Right lobe of liver (tissue), 4 donors: ENCODE measurements at regions not wholly inside any gene's neighbourhood (a gene's known extent, or its start where the extent isn't known, plus 50 kb on each side); places are given as distances from the start of the nearest gene placed in this dataset.

Experiments used
- POLR2A ChIP-seq: fragments of 450-650 bp; IDR thresholded peaks from one replicate; pipeline ENCODE4 v1.6.1; 2017; ENCODE audit warnings: antibody characterized with exemption, mild to moderate bottlenecking
- TF ChIP-seq, protein P1 (sequence below), 4 donors: fragments of 200-600 bp in 3 of 4; fragments of 450-650 bp in 1 of 4; IDR thresholded peaks; one replicate each; pipeline versions ENCODE4 v1.5.1 to v1.8.0; 2016 to 2022; ENCODE audit warnings: antibody characterized with exemption in 4 of 4, mild to moderate bottlenecking in 2 of 4
- donor health status: DM: no; HTN: no; CAD: no.
- donor health status: DM: no; HTN: no; CAD: no.
- donor health status: DM: no; HTN: yes; CAD: no.

DNA sequence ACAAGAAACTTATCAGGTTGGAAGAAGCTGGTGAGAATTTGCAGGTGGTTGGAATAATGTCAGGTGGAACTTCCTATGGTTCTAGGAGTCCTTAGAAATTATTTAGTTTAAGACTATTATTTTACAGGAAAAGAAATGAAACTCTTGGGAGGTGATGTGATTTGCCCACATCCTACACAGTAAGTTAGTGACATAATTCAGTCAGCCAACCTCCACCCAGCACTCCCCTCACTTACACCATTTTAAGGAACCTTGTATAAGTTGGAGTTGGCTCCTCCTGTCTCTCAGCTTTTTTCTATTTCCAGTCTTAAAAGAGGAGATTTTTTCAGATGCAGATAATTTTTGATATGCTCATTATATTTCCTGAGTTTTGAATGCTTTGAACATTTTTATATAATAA lies 86.4 kb downstream of the SKA1 start:
- no peak for TF ChIP-seq POLR2A
- TF ChIP-seq, protein P1, sequence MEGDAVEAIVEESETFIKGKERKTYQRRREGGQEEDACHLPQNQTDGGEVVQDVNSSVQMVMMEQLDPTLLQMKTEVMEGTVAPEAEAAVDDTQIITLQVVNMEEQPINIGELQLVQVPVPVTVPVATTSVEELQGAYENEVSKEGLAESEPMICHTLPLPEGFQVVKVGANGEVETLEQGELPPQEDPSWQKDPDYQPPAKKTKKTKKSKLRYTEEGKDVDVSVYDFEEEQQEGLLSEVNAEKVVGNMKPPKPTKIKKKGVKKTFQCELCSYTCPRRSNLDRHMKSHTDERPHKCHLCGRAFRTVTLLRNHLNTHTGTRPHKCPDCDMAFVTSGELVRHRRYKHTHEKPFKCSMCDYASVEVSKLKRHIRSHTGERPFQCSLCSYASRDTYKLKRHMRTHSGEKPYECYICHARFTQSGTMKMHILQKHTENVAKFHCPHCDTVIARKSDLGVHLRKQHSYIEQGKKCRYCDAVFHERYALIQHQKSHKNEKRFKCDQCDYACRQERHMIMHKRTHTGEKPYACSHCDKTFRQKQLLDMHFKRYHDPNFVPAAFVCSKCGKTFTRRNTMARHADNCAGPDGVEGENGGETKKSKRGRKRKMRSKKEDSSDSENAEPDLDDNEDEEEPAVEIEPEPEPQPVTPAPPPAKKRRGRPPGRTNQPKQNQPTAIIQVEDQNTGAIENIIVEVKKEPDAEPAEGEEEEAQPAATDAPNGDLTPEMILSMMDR (IDR thresholded peaks at IDR 0.05), result no peak
